ENCODE measurements at regions not wholly inside any gene's neighbourhood (a gene's known extent, or its start where the extent isn't known, plus 50 kb on each side); places are given as distances from the start of the nearest gene placed in this dataset.

- TF ChIP-seq CTCF (conservative IDR thresholded peaks at IDR 0.05; ENCODE audit: low read depth, low read length) (no peak), MAFK (IDR thresholded peaks at IDR 0.05; ENCODE audit: low read depth, low read length) (no peak)
These were observed 105.0 kb upstream of the TUT7 start for GRCh38 chr9:86459191-86459590.
